CD4-positive, alpha-beta T cell treated with Interleukin-12 subunit alpha and Interleukin-12 subunit beta, for 1 hour (primary cell): ENCODE measurements at regions not wholly inside any gene's neighbourhood (a gene's known extent, or its start where the extent isn't known, plus 50 kb on each side); places are given as distances from the start of the nearest gene placed in this dataset.
"Not testable (repeated sequence)": the region's sequence is repeated elsewhere in the genome, so short reads cannot be mapped to it uniquely, and the experiment has no call there.

ENCODE experiments used
- DNase-seq: peaks from one replicate; pipeline ENCODE4 v3.0.0-alpha.2; 2020

- no peak for DNase-seq
Observed at GRCh38 chr5:99866740-99867139, 668.4 kb upstream of the FAM174A start.

- DNase-seq: no peak
Observed at GRCh38 chr5:99865159-99865558, 670.0 kb upstream of the FAM174A start.

GRCh38 chr5:99835791-99836190 lies 699.4 kb upstream of the FAM174A start:
- DNase-seq: no peak

GRCh38 chr5:99827136-99827535 lies 708.0 kb upstream of the FAM174A start:
- no peak for DNase-seq

- no peak for DNase-seq
Observed at GRCh38 chr5:99817796-99818195, 717.4 kb upstream of the FAM174A start.

GRCh38 chr5:99814321-99815063 lies 720.7 kb upstream of the FAM174A start:
- DNase-seq: no peak

GRCh38 chr5:99808657-99809230 lies 726.4 kb upstream of the FAM174A start:
- DNase-seq: no peak

- no peak for DNase-seq
Observed at GRCh38 chr5:99807346-99807745, 727.8 kb upstream of the FAM174A start.

- no peak for DNase-seq
Observed at GRCh38 chr5:99795031-99795430, 740.1 kb upstream of the FAM174A start.

GRCh38 chr5:99788482-99788881 lies 746.7 kb upstream of the FAM174A start:
- DNase-seq: no peak

- DNase-seq: no peak
Observed at GRCh38 chr5:99775189-99775588, 760.0 kb upstream of the FAM174A start.

- DNase-seq: no peak
Observed at GRCh38 chr5:99773290-99773689, 761.9 kb upstream of the FAM174A start.

- DNase-seq: no peak
Observed at GRCh38 chr5:99771296-99771695, 763.9 kb upstream of the FAM174A start.

GRCh38 chr5:99765011-99765410 lies 770.2 kb upstream of the FAM174A start:
- DNase-seq: no peak

GRCh38 chr5:99763021-99763774 lies 772.0 kb upstream of the FAM174A start:
- DNase-seq: no peak

GRCh38 chr5:99747342-99747741 lies 787.8 kb upstream of the FAM174A start:
- no peak for DNase-seq

GRCh38 chr5:99733146-99733545 lies 802.0 kb upstream of the FAM174A start:
- DNase-seq: not testable (repeated sequence)

GRCh38 chr5:99730653-99731052 lies 801.8 kb upstream of the CHD1 start:
- not testable (repeated sequence) for DNase-seq

GRCh38 chr5:99724732-99725290 lies 796.0 kb upstream of the CHD1 start:
- DNase-seq: no peak

GRCh38 chr5:99721506-99721905 lies 792.7 kb upstream of the CHD1 start:
- DNase-seq: no peak

GRCh38 chr5:99715921-99716320 lies 787.1 kb upstream of the CHD1 start:
- no peak for DNase-seq

GRCh38 chr5:99706160-99706559 lies 777.4 kb upstream of the CHD1 start:
- DNase-seq: no peak

GRCh38 chr5:99702565-99702964 lies 773.8 kb upstream of the CHD1 start:
- no peak for DNase-seq

GRCh38 chr5:99694884-99695283 lies 766.1 kb upstream of the CHD1 start:
- DNase-seq: no peak
